ENCODE measurements at regions not wholly inside any gene's neighbourhood (a gene's known extent, or its start where the extent isn't known, plus 50 kb on each side); places are given as distances from the start of the nearest gene placed in this dataset.

- DNase-seq, result no peak
- peaks cover 0 to 21% (median 0%) of the 10 kb centered on the region in 4 donors for H3K27me3 ChIP-seq
- WGBS, 2 donors, result 79 to 88% methylated on average over 7 of the region's 7 CpGs
- no peaks in the 10 kb centered on the region for H3K9me3 ChIP-seq
- peaks cover 0 to 21% (median 3%) of the 10 kb centered on the region in 3 donors for H3K4me1 ChIP-seq
- no peak overlapping the region for H3K4me3 ChIP-seq
- peak overlapping the region in 1 of 4 donors; percentile 68 for H3K27ac ChIP-seq
- intact Hi-C loops (cut with DNase I), result loop anchor here (10.0 kb wide), 1 partner anchor 317 kb away; no protein-coding TSS in a partner anchor
- TF ChIP-seq POLR2A (IDR thresholded peaks at IDR 0.05) (no peak), CTCF (IDR thresholded peaks at IDR 0.05) (no peak)
- no peaks in the 10 kb centered on the region for H3K36me3 ChIP-seq
These were observed 72.5 kb downstream of the COPS8 start for GRCh38 chr2:237158194-237158593.

- Histone ChIP-seq H3K4me3 (no peak overlapping the region), H3K27me3 (peaks cover 0 to 21% (median 0%) of the 10 kb centered on the region in 4 donors), H3K4me1 (peaks cover 0 to 21% (median 3%) of the 10 kb centered on the region in 3 donors), H3K27ac (peak overlapping the region in 3 of 4 donors; percentile 25 to 82 (median 70)), H3K36me3 (no peaks in the 10 kb centered on the region), H3K9me3 (no peaks in the 10 kb centered on the region)
- WGBS, 2 donors, result 66 to 68% methylated on average over 10 of the region's 10 CpGs
- no peak for TF ChIP-seq CTCF (IDR thresholded peaks at IDR 0.05)
- TF ChIP-seq POLR2A (IDR thresholded peaks at IDR 0.05), result no peak
- intact Hi-C loops (cut with DNase I), result loop anchor here (10.0 kb wide), 1 partner anchor 316 kb away; no protein-coding TSS in a partner anchor
- DNase-seq, result no peak
These were observed 73.6 kb downstream of the COPS8 start for GRCh38 chr2:237159006-237159911.

- Histone ChIP-seq H3K27me3 (peaks cover 0 to 16% (median 0%) of the 10 kb centered on the region in 4 donors), H3K9me3 (no peaks in the 10 kb centered on the region), H3K4me1 (peaks cover 0 to 18% (median 3%) of the 10 kb centered on the region in 3 donors), H3K36me3 (no peaks in the 10 kb centered on the region), H3K27ac (peak overlapping the region; percentile 46 to 82 (median 74)), H3K4me3 (no peak overlapping the region)
- intact Hi-C loops (cut with DNase I), result no loop called here
- no peak for DNase-seq
- WGBS, 2 donors, result 86 to 93% methylated on average over 1 to 8 of the region's 9 CpGs
- TF ChIP-seq CTCF (IDR thresholded peaks at IDR 0.05) (no peak), POLR2A (IDR thresholded peaks at IDR 0.05) (no peak)
These were observed 74.7 kb downstream of the COPS8 start for GRCh38 chr2:237160271-237160919.

GRCh38 chr2:237161189-237161588 lies 75.5 kb downstream of the COPS8 start:
- peak overlapping the region in 3 of 4 donors; percentile 70 to 82 (median 79) for H3K27ac ChIP-seq
- H3K4me1 ChIP-seq, result peaks cover 0 to 13% (median 3%) of the 10 kb centered on the region in 3 donors
- H3K9me3 ChIP-seq, result no peaks in the 10 kb centered on the region
- 70 to 80% methylated on average over 5 of the region's 5 CpGs for WGBS, 2 donors
- H3K36me3 ChIP-seq, result no peaks in the 10 kb centered on the region
- peaks cover 0 to 12% (median 0%) of the 10 kb centered on the region in 4 donors for H3K27me3 ChIP-seq
- no peak for TF ChIP-seq CTCF (IDR thresholded peaks at IDR 0.05)
- no peak for TF ChIP-seq POLR2A (IDR thresholded peaks at IDR 0.05)
- DNase-seq, result no peak
- H3K4me3 ChIP-seq, result no peak overlapping the region
- intact Hi-C loops (cut with DNase I), result no loop called here

GRCh38 chr2:237162959-237163358 lies 77.3 kb downstream of the COPS8 start:
- Histone ChIP-seq H3K9me3 (no peaks in the 10 kb centered on the region), H3K4me1 (peaks cover 0 to 5% (median 3%) of the 10 kb centered on the region in 3 donors), H3K27ac (peak overlapping the region in 1 of 4 donors; percentile 67), H3K27me3 (no peaks in the 10 kb centered on the region), H3K4me3 (no peak overlapping the region), H3K36me3 (no peaks in the 10 kb centered on the region)
- TF ChIP-seq CTCF (IDR thresholded peaks at IDR 0.05) (no peak), POLR2A (IDR thresholded peaks at IDR 0.05) (no peak)
- no peak for DNase-seq
- intact Hi-C loops (cut with DNase I), result no loop called here
- 75 to 78% methylated on average over 4 to 5 of the region's 5 CpGs for WGBS, 2 donors

Data from esophagus squamous epithelium (tissue), 5 donors.